Activated CD4-positive, alpha-beta T cell treated with anti-CD3 and anti-CD28 coated beads, Interleukin-2, amount 10 ng/mL, durations not matched to agents 24 days and 14 days (primary cell): ENCODE measurements at regions not wholly inside any gene's neighbourhood (a gene's known extent, or its start where the extent isn't known, plus 50 kb on each side); places are given as distances from the start of the nearest gene placed in this dataset.

ENCODE experiments used
- DNase-seq: peaks from one replicate; pipeline ENCODE4 v3.0.0; 2022
- H3K27ac Mint-ChIP-seq: one replicate; pipeline ENCODE4 v1.8.0; 2022; ENCODE audit warnings: mild to moderate bottlenecking, mixed read lengths
- H3K27me3 Mint-ChIP-seq: one replicate; pipeline ENCODE4 v1.8.0; 2022; ENCODE audit warnings: mixed read lengths
- H3K36me3 Mint-ChIP-seq: one replicate; pipeline ENCODE4 v1.8.0; 2022; ENCODE audit warnings: low read depth, mild to moderate bottlenecking, mixed read lengths
- H3K4me1 Mint-ChIP-seq: one replicate; pipeline ENCODE4 v1.8.0; 2021; ENCODE audit warnings: mixed read lengths
- H3K4me3 Mint-ChIP-seq: one replicate; pipeline ENCODE4 v1.8.0; 2022; ENCODE audit warnings: mild to moderate bottlenecking, moderate library complexity, mixed read lengths
- H3K9me3 Mint-ChIP-seq: one replicate; pipeline ENCODE4 v1.8.0; 2021; ENCODE audit warnings: mixed read lengths
- intact Hi-C: fragments of 100-400 bp; cut with micrococcal nuclease; formaldehyde crosslinking; loops from one replicate; pipeline ENCODE4 v1.15.1; 2023

- Mint-ChIP-seq H3K27ac (no peak overlapping the region), H3K27me3 (no peaks in the 10 kb centered on the region), H3K9me3 (peaks cover 7% of the 10 kb centered on the region), H3K36me3 (no peaks in the 10 kb centered on the region), H3K4me1 (no peaks in the 10 kb centered on the region), H3K4me3 (no peak overlapping the region)
- DNase-seq: no peak
- intact Hi-C loops: no loop called here
Measured at GRCh38 chr18:68445136-68445535, 269.8 kb downstream of the TMX3 start.

- Mint-ChIP-seq H3K36me3 (no peaks in the 10 kb centered on the region), H3K27ac (no peak overlapping the region), H3K4me1 (peaks cover 5% of the 10 kb centered on the region), H3K9me3 (peaks cover 11% of the 10 kb centered on the region), H3K27me3 (no peaks in the 10 kb centered on the region), H3K4me3 (no peak overlapping the region)
- intact Hi-C loops: no loop called here
- no peak for DNase-seq
Measured at GRCh38 chr18:68441241-68441640, 273.7 kb downstream of the TMX3 start.

DNA sequence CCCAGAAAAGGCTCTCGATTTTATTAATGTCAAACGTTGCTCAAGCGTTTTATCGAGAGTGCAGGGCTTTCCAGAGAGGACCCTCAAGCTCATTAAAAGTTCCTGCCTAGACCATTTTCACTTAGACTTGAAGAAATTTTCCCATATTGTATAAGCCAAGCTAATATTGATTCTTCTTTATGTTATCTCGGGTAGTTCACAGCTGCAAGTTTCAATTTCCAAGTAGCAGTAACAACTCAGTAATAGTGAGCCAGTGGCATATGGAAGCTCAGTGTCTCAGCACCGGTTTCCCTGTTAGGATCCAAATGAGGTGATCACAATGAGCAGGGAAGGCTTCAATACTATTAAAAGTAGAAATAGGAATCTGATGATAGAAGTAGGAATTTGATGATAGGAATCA, 274.5 kb downstream of the TMX3 start:
- Mint-ChIP-seq H3K27me3 (no peaks in the 10 kb centered on the region), H3K9me3 (peaks cover 16% of the 10 kb centered on the region), H3K27ac (no peak overlapping the region), H3K36me3 (no peaks in the 10 kb centered on the region), H3K4me3 (no peak overlapping the region), H3K4me1 (peaks cover 6% of the 10 kb centered on the region)
- DNase-seq: no peak
- intact Hi-C loops: no loop called here

GRCh38 chr18:68439642-68440041, 275.3 kb downstream of the TMX3 start:
- no peak overlapping the region for H3K4me3 Mint-ChIP-seq
- H3K27me3 Mint-ChIP-seq: no peaks in the 10 kb centered on the region
- no peak overlapping the region for H3K27ac Mint-ChIP-seq
- no peak for DNase-seq
- peaks cover 6% of the 10 kb centered on the region for H3K4me1 Mint-ChIP-seq
- peaks cover 17% of the 10 kb centered on the region for H3K9me3 Mint-ChIP-seq
- H3K36me3 Mint-ChIP-seq: no peaks in the 10 kb centered on the region
- intact Hi-C loops: no loop called here

- H3K36me3 Mint-ChIP-seq: no peaks in the 10 kb centered on the region
Measured at GRCh38 chr18:68438983-68439382, 275.9 kb downstream of the TMX3 start.

GRCh38 chr18:68438536-68438935, 276.4 kb downstream of the TMX3 start:
- Mint-ChIP-seq H3K4me3 (no peak overlapping the region), H3K4me1 (peaks cover 6% of the 10 kb centered on the region), H3K27me3 (no peaks in the 10 kb centered on the region), H3K9me3 (peaks cover 13% of the 10 kb centered on the region), H3K27ac (no peak overlapping the region), H3K36me3 (no peaks in the 10 kb centered on the region)
- no peak for DNase-seq
- intact Hi-C loops: no loop called here

More at GRCh38 chr18:68438983-68439382, 275.9 kb downstream of the TMX3 start:
- DNase-seq: no peak
- Mint-ChIP-seq H3K4me3 (no peak overlapping the region), H3K27me3 (no peaks in the 10 kb centered on the region), H3K4me1 (peaks cover 6% of the 10 kb centered on the region), H3K27ac (no peak overlapping the region), H3K9me3 (peaks cover 13% of the 10 kb centered on the region)
- intact Hi-C loops: no loop called here

DNA sequence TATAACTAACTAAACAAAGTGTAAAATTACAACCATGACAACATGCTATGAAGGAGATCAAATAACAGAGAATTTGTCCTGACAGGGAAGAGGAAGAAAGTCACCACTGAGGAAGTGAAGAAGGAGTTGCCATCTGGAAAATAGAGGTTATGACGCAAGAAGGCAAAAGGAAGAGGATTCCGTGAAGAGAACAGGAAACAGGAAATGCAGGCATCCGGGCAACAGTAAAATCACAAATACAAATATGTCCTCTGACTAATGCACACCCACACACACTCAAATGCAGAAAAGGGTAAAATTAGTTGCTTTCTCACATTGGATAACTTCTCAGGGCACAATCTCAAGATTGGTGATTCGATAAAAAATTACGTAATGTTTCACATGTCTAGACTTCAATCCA, 278.4 kb downstream of the TMX3 start:
- H3K36me3 Mint-ChIP-seq: no peaks in the 10 kb centered on the region
- peaks cover 12% of the 10 kb centered on the region for H3K9me3 Mint-ChIP-seq
- no peak overlapping the region for H3K4me3 Mint-ChIP-seq
- intact Hi-C loops: no loop called here
- H3K27me3 Mint-ChIP-seq: no peaks in the 10 kb centered on the region
- no peak for DNase-seq
- H3K27ac Mint-ChIP-seq: no peak overlapping the region
- peaks cover 6% of the 10 kb centered on the region for H3K4me1 Mint-ChIP-seq

DNA sequence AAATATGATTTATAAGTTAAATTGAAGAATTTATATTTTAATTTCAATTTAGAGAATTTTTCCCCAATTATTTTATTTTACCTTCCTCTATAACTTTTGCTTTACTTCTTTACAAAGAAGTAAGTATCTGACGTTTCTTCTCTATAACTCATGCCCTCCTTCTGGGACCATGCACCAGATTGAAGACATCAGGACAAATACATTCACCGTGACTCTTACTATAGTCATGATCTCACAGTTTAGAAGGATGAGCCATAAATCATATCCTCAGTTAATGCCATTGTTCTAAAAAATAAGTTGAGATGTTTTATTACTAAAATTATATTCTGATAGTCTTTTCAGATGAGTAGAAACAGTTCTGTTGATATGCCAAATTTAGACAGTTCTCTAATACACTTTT, 279.3 kb downstream of the TMX3 start:
- H3K9me3 Mint-ChIP-seq: peaks cover 10% of the 10 kb centered on the region
- no peak overlapping the region for H3K4me3 Mint-ChIP-seq
- no peak for DNase-seq
- intact Hi-C loops: no loop called here
- H3K27ac Mint-ChIP-seq: no peak overlapping the region
- no peaks in the 10 kb centered on the region for H3K27me3 Mint-ChIP-seq
- no peaks in the 10 kb centered on the region for H3K36me3 Mint-ChIP-seq
- peaks cover 6% of the 10 kb centered on the region for H3K4me1 Mint-ChIP-seq

DNA sequence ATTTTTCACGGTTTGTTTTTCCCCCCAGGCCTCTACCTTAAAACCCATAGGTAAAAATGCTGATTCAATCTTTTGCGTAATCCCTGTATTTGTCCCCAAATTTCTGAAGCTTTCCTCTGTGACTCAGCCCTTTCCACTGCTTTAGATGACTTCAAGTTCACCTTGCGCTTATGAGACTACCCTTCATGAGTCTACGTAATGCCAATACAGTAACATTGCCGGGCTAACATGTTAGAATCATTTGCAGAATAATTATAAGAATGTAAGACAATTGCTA, 283.0 kb downstream of the TMX3 start:
- no peak overlapping the region for H3K4me3 Mint-ChIP-seq
- peaks cover 10% of the 10 kb centered on the region for H3K9me3 Mint-ChIP-seq
- no peak overlapping the region for H3K27ac Mint-ChIP-seq
- no peaks in the 10 kb centered on the region for H3K36me3 Mint-ChIP-seq
- H3K4me1 Mint-ChIP-seq: peaks cover 6% of the 10 kb centered on the region
- no peak for DNase-seq
- no peaks in the 10 kb centered on the region for H3K27me3 Mint-ChIP-seq
- intact Hi-C loops: no loop called here

DNA sequence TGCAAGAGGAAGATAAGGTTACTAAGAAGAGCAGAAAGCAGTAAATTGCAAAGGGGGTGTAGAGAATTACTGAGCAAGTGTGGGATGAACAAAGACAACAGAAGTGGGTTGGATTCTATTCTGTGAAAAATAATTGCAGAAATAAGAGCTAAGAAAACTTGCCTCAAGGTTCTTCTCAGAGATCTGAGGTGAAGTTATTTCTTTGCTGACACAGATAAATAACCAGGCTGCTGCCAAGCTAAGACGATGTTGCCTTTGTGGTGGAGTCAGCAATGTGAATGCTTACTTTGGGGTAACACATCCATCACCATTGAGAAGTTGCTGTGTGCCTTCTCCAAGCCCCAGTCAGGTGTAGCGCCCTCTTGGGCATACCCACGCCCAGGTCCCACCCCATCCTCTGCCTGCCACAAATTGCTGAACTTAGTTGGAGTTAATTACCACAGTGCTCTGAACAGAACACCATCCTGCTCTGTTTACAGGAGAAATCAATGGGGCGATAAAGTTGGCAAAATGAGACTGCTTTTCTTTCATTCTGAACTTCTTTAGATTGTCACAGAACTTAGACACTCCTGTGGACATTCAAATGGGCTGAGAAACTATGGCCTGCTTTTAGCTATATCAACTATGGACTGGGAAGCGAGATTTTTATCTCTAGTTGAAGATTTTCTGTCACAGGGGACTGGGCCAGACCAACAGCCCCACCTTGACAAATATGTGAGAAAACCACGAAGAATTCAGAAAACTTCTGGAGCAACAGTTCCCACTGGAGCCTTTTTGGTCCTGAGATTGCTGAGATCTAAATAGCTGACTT, 283.6 kb downstream of the TMX3 start:
- Mint-ChIP-seq H3K9me3 (peaks cover 6% of the 10 kb centered on the region), H3K27me3 (no peaks in the 10 kb centered on the region), H3K36me3 (no peaks in the 10 kb centered on the region), H3K4me1 (peaks cover 2% of the 10 kb centered on the region), H3K27ac (no peak overlapping the region), H3K4me3 (no peak overlapping the region)
- no peak for DNase-seq
- intact Hi-C loops: no loop called here

- Mint-ChIP-seq H3K27me3 (no peaks in the 10 kb centered on the region), H3K4me3 (no peak overlapping the region), H3K9me3 (no peaks in the 10 kb centered on the region), H3K4me1 (no peaks in the 10 kb centered on the region), H3K36me3 (no peaks in the 10 kb centered on the region), H3K27ac (no peak overlapping the region)
- intact Hi-C loops: no loop called here
- no peak for DNase-seq
Measured at GRCh38 chr18:68429841-68430240, 285.1 kb downstream of the TMX3 start.

DNA sequence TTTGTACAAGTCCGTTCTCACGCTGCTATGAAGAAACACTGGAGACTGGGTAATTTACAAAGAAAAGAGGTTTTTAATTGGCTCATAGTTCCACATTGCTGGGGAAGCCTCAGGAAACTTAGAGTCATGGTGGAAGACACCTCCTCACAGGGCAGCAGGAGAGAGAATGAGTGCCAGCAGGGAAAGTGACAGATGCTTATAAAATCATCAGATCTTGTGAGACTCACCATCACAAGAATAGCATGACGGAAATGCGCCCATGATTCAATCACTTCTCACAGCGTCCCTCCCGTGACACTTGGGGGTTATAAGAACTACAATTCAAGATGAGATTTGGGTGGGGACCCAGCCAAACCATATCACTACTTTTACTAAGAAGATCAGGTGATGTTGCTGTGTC, 285.8 kb downstream of the TMX3 start:
- Mint-ChIP-seq H3K27ac (no peak overlapping the region), H3K4me1 (no peaks in the 10 kb centered on the region), H3K9me3 (no peaks in the 10 kb centered on the region), H3K36me3 (no peaks in the 10 kb centered on the region), H3K4me3 (no peak overlapping the region), H3K27me3 (no peaks in the 10 kb centered on the region)
- intact Hi-C loops: no loop called here
- no peak for DNase-seq

DNA sequence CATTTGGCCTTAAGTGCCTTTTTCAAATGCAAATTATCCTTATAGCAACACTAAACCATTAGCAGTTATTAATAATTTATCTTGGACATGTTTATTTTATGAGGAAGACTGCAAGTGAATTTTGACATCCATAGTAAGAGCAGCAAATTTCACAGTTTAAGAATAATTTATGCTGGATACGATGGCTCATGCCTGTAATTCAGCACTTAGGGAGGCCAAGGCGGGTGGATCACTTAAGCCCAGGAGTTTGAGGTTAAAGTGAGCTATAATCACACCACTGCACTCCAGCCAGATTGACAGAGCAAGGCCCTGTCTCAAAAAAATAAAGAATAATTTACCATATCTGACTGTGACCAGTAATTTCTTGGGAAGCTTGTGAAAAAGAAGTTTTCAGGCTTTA, 286.2 kb downstream of the TMX3 start:
- Mint-ChIP-seq H3K4me3 (no peak overlapping the region), H3K4me1 (no peaks in the 10 kb centered on the region), H3K9me3 (no peaks in the 10 kb centered on the region), H3K27ac (no peak overlapping the region), H3K27me3 (no peaks in the 10 kb centered on the region), H3K36me3 (no peaks in the 10 kb centered on the region)
- DNase-seq: no peak
- intact Hi-C loops: no loop called here

GRCh38 chr18:68427951-68428401, 286.9 kb downstream of the TMX3 start:
- Mint-ChIP-seq H3K27ac (no peak overlapping the region), H3K27me3 (no peaks in the 10 kb centered on the region), H3K9me3 (peaks cover 2% of the 10 kb centered on the region), H3K36me3 (no peaks in the 10 kb centered on the region), H3K4me1 (no peaks in the 10 kb centered on the region), H3K4me3 (no peak overlapping the region)
- DNase-seq: no peak
- intact Hi-C loops: no loop called here

GRCh38 chr18:68426731-68427315, 288.1 kb downstream of the TMX3 start:
- no peaks in the 10 kb centered on the region for H3K36me3 Mint-ChIP-seq
- DNase-seq: no peak
- peaks cover 10% of the 10 kb centered on the region for H3K9me3 Mint-ChIP-seq
- intact Hi-C loops: no loop called here
- H3K27me3 Mint-ChIP-seq: no peaks in the 10 kb centered on the region
- no peak overlapping the region for H3K27ac Mint-ChIP-seq
- H3K4me3 Mint-ChIP-seq: no peak overlapping the region
- no peaks in the 10 kb centered on the region for H3K4me1 Mint-ChIP-seq
